K562 (cell line): ENCODE measurements at regions not wholly inside any gene's neighbourhood (a gene's known extent, or its start where the extent isn't known, plus 50 kb on each side); places are given as distances from the start of the nearest gene placed in this dataset.

ENCODE experiments used
- BCOR ChIP-seq: fragments of 450-650 bp; IDR thresholded peaks from 2 replicates; pipeline ENCODE4 v1.6.1; 2016
- CHCHD3 ChIP-seq: fragments of 250-450 bp; sonication (Bioruptor Pico); IDR thresholded peaks from 2 replicates; pipeline ENCODE4 v2.1.2; 2022; ENCODE audit warnings: mild to moderate bottlenecking
- COPS2 ChIP-seq: fragments of 450-650 bp; conservative IDR thresholded peaks from 2 replicates; pipeline ENCODE4 v1.6.1; 2016; ENCODE audit warnings: mild to moderate bottlenecking, moderate library complexity
- JUN ChIP-seq, 2 experiments: sonication (generic) in 1 of 2; formaldehyde crosslinking in 1 of 2; IDR thresholded peaks; 2 replicates each; pipeline versions ENCODE4 v1.6.1 to v1.8.0; 2012 to 2022; ENCODE audit warnings: borderline replicate concordance in 2 of 2, mild to moderate bottlenecking in 2 of 2, improper control_type of control experiment in 1 of 2, low read depth in 1 of 2, low read length in 1 of 2, missing genetic modification reagents in 1 of 2
- MAFG ChIP-seq: fragments of 450-650 bp; conservative IDR thresholded peaks from 2 replicates; pipeline ENCODE4 v1.6.1; 2016; ENCODE audit warnings: missing genetic modification characterization, missing compliant biosample characterization
- MCM3 ChIP-seq: fragments of 450-650 bp; IDR thresholded peaks from 2 replicates; pipeline ENCODE4 v1.6.1; 2016
- NEUROD1 ChIP-seq: fragments of 150-350 bp; IDR thresholded peaks from 2 replicates; pipeline ENCODE4 v1.6.1; 2014; ENCODE audit warnings: borderline replicate concordance, low read length, low read depth; ENCODE audit not compliant: partially characterized antibody
- NR2C2 ChIP-seq, 2 experiments: fragments of 200-800 bp in 1 of 2; sonication (Bioruptor generic) in 1 of 2; sonication (generic) in 1 of 2; formaldehyde crosslinking in 1 of 2; IDR thresholded peaks; 2 replicates each; pipeline versions ENCODE4 v1.6.1 to v1.8.0; 2016 to 2022; ENCODE audit warnings: mild to moderate bottlenecking in 1 of 2, missing compliant biosample characterization in 1 of 2, missing genetic modification characterization in 1 of 2, missing genetic modification reagents in 1 of 2
- PHB2 ChIP-seq: fragments of 450-650 bp; IDR thresholded peaks from 2 replicates; pipeline ENCODE4 v1.6.1; 2017; ENCODE audit warnings: low read depth
- RAD51 ChIP-seq: fragments of 450-650 bp; IDR thresholded peaks from 2 replicates; pipeline ENCODE4 v1.7.1; 2016; ENCODE audit warnings: low read depth, mild to moderate bottlenecking, borderline replicate concordance
- SMARCA4 ChIP-seq: fragments of 450-650 bp; IDR thresholded peaks from 2 replicates; pipeline ENCODE4 v1.6.1; 2016
- ZEB2 ChIP-seq: fragments of 450-650 bp; IDR thresholded peaks from 2 replicates; pipeline ENCODE4 v1.6.1; 2016
- ZNF232 ChIP-seq: sonication (generic); formaldehyde crosslinking; IDR thresholded peaks from 2 replicates; pipeline ENCODE4 v1.8.0; 2022; ENCODE audit warnings: mild to moderate bottlenecking, missing genetic modification reagents
- ZNF507 ChIP-seq: conservative IDR thresholded peaks from 2 replicates; pipeline ENCODE4 v1.6.1; 2017; ENCODE audit warnings: missing genetic modification characterization, missing compliant biosample characterization
- TF ChIP-seq, protein P1 (sequence below): fragments of 450-650 bp; formaldehyde crosslinking; IDR thresholded peaks from 2 replicates; pipeline ENCODE4 v1.4.0; 2020; ENCODE audit warnings: mild to moderate bottlenecking, moderate library complexity
- TF ChIP-seq, protein P2 (sequence below): fragments of 250-450 bp; sonication (Bioruptor Pico); IDR thresholded peaks from 2 replicates; pipeline ENCODE4 v1.4.0; 2020
- TF ChIP-seq, protein P3 (sequence below): fragments of 250-450 bp; sonication (Bioruptor Pico); IDR thresholded peaks from 2 replicates; pipeline ENCODE4 v1.5.0; 2021
- TF ChIP-seq, protein P4 (sequence below): fragments of 450-650 bp; formaldehyde crosslinking; IDR thresholded peaks from 2 replicates; pipeline ENCODE4 v1.4.0; 2020; ENCODE audit warnings: mild to moderate bottlenecking, mixed read lengths

DNA sequence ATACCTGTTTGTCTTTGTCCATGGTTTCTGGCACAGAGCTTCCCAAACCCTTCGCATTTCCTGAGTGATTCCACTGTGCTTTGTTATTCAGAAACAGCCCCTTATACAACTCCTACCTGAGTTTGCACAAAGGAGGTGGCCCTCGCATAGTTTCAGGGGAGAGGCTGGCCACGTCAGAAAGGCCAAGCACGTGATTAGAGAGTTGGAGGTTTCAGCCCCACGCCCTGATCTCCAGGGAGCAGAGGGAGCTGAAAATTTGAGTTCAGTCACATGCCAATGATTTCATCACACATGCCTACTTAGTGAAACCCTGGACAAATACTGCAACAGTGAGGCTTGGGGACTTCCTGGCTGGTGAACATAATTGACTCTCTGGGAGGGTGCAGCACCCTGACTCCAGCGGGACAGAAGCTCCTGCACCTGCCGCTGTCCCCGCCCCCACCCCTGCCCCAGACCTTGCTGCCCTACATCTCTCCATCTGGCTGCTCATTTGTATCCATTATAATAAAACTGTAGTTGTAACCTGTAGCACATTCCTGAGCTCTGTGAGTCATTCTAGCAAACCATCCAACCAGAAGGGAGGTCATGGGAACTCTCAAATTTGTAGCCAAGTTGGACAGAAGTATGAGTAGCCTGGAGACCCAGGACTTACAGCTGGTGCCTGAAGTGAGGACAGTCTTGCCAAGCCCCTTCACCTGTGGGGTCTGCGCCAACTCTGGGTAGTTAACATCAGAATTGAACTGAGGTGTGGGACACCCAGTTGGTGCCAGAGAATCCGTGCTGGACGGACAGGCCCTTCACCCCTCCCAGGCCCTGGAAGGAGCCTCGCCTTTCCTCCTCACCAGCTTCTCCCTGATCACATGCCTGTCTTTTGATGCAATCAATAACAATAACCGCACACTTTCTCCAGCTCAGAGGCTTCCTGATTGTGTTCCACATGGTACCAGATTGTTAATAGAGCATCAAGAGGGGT is 224.3 kb downstream of the ANAPC1 start (continued):
- TF ChIP-seq PHB2 (no peak), JUN (IDR thresholded peaks at IDR 0.05; ENCODE audit: borderline replicate concordance, low read depth, low read length) (0 out of 2 replicates have a peak, but pooled peaks have one; percentile 14), JUN (CRISPR knock-in tag; IDR thresholded peaks at IDR 0.05; ENCODE audit: borderline replicate concordance) (no peak), NEUROD1 (no peak), ZNF232 (CRISPR knock-in tag) (no peak), MCM3 (no peak), CHCHD3 (no peak), NR2C2 (CRISPR knock-in tag; IDR thresholded peaks at IDR 0.05) (no peak), NR2C2 (tag; IDR thresholded peaks at IDR 0.05) (peak; percentile 58), SMARCA4 (no peak), BCOR (no peak), ZEB2 (no peak), RAD51 (peak; percentile 48), COPS2 (no peak), ZNF507 (tag) (no peak), MAFG (tag) (no peak)
- TF ChIP-seq, protein P1, sequence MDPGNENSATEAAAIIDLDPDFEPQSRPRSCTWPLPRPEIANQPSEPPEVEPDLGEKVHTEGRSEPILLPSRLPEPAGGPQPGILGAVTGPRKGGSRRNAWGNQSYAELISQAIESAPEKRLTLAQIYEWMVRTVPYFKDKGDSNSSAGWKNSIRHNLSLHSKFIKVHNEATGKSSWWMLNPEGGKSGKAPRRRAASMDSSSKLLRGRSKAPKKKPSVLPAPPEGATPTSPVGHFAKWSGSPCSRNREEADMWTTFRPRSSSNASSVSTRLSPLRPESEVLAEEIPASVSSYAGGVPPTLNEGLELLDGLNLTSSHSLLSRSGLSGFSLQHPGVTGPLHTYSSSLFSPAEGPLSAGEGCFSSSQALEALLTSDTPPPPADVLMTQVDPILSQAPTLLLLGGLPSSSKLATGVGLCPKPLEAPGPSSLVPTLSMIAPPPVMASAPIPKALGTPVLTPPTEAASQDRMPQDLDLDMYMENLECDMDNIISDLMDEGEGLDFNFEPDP, result no peak
- TF ChIP-seq, protein P2, sequence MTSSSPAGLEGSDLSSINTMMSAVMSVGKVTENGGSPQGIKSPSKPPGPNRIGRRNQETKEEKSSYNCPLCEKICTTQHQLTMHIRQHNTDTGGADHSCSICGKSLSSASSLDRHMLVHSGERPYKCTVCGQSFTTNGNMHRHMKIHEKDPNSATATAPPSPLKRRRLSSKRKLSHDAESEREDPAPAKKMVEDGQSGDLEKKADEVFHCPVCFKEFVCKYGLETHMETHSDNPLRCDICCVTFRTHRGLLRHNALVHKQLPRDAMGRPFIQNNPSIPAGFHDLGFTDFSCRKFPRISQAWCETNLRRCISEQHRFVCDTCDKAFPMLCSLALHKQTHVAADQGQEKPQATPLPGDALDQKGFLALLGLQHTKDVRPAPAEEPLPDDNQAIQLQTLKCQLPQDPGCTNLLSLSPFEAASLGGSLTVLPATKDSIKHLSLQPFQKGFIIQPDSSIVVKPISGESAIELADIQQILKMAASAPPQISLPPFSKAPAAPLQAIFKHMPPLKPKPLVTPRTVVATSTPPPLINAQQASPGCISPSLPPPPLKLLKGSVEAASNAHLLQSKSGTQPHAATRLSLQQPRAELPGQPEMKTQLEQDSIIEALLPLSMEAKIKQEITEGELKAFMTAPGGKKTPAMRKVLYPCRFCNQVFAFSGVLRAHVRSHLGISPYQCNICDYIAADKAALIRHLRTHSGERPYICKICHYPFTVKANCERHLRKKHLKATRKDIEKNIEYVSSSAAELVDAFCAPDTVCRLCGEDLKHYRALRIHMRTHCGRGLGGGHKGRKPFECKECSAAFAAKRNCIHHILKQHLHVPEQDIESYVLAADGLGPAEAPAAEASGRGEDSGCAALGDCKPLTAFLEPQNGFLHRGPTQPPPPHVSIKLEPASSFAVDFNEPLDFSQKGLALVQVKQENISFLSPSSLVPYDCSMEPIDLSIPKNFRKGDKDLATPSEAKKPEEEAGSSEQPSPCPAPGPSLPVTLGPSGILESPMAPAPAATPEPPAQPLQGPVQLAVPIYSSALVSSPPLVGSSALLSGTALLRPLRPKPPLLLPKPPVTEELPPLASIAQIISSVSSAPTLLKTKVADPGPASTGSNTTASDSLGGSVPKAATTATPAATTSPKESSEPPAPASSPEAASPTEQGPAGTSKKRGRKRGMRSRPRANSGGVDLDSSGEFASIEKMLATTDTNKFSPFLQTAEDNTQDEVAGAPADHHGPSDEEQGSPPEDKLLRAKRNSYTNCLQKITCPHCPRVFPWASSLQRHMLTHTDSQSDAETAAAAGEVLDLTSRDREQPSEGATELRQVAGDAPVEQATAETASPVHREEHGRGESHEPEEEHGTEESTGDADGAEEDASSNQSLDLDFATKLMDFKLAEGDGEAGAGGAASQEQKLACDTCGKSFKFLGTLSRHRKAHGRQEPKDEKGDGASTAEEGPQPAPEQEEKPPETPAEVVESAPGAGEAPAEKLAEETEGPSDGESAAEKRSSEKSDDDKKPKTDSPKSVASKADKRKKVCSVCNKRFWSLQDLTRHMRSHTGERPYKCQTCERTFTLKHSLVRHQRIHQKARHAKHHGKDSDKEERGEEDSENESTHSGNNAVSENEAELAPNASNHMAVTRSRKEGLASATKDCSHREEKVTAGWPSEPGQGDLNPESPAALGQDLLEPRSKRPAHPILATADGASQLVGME (CRISPR knock-in tag), result no peak
- TF ChIP-seq, protein P3, sequence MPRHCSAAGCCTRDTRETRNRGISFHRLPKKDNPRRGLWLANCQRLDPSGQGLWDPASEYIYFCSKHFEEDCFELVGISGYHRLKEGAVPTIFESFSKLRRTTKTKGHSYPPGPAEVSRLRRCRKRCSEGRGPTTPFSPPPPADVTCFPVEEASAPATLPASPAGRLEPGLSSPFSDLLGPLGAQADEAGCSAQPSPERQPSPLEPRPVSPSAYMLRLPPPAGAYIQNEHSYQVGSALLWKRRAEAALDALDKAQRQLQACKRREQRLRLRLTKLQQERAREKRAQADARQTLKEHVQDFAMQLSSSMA, result no peak
- TF ChIP-seq, protein P4, sequence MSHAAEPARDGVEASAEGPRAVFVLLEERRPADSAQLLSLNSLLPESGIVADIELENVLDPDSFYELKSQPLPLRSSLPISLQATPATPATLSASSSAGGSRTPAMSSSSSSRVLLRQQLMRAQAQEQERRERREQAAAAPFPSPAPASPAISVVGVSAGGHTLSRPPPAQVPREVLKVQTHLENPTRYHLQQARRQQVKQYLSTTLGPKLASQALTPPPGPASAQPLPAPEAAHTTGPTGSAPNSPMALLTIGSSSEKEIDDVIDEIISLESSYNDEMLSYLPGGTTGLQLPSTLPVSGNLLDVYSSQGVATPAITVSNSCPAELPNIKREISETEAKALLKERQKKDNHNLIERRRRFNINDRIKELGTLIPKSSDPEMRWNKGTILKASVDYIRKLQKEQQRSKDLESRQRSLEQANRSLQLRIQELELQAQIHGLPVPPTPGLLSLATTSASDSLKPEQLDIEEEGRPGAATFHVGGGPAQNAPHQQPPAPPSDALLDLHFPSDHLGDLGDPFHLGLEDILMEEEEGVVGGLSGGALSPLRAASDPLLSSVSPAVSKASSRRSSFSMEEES (CRISPR knock-in tag), result peak; percentile 76
